Tibial nerve (tissue), 4 donors: ENCODE measurements at regions not wholly inside any gene's neighbourhood (a gene's known extent, or its start where the extent isn't known, plus 50 kb on each side); places are given as distances from the start of the nearest gene placed in this dataset.

Experiments used
- CTCF ChIP-seq, 5 experiments: fragments of 200-600 bp in 3 of 5; fragments of 450-650 bp in 2 of 5; sonication (generic) in 3 of 5; IDR thresholded peaks; one replicate each; pipeline ENCODE4 v1.5.1; 2016 to 2019; ENCODE audit warnings: antibody characterized with exemption in 5 of 5, mild to moderate bottlenecking in 3 of 5, moderate library complexity in 2 of 5
- EP300 ChIP-seq, 2 donors: sonication (generic); formaldehyde crosslinking; IDR thresholded peaks; one replicate each; pipeline ENCODE4 v1.6.1; 2017; ENCODE audit warnings: antibody characterized with exemption in 2 of 2, mild to moderate bottlenecking in 1 of 2

- TF ChIP-seq EP300 (IDR thresholded peaks at IDR 0.05) (no peak), CTCF (IDR thresholded peaks at IDR 0.05) (no peak)
These were observed 419.5 kb upstream of the CHST9 start for GRCh38 chr18:27604583-27604982.
